ENCODE measurements at regions not wholly inside any gene's neighbourhood (a gene's known extent, or its start where the extent isn't known, plus 50 kb on each side); places are given as distances from the start of the nearest gene placed in this dataset.

DNA sequence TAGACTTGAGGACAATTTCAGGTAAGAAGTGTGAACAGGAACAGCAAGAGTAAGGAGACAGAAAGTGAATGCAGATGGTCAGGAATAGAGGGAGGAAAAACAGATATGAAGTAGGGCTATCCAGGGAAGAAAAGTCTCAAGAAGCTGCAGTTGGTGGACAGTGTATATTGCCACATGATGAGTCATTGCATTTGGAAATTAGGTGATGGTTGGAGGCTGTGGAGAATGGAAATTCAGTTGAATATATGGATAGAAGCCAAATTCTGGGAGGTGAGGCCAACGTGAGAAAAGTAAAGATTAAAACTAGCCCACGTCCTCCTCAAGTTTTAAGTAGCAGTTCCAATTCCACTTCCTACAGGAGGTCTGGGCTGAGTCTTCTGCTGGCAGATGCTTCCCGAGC is 158.4 kb downstream of the UBE2E3 start:
- Histone ChIP-seq H3K14ac (replicated peaks; ENCODE audit: low read depth, low read length) (no peak overlapping the region), H4K20me1 (ENCODE audit: insufficient read depth, low read length) (no peaks in the 10 kb centered on the region), H4K8ac (ENCODE audit: low read depth in 2 of 2, low read length in 2 of 2) (no peak overlapping the region), H3K27ac (ENCODE audit: insufficient read depth, low read length) (no peak overlapping the region), H2AFZ (replicated peaks; ENCODE audit: low read length, poor library complexity) (no peak overlapping the region), H2AK5ac (ENCODE audit: low read depth, low read length) (no peak overlapping the region), H2AK9ac (replicated peaks; ENCODE audit: low read depth, low read length, poor library complexity) (no peak overlapping the region), H3K79me1 (ENCODE audit: low read depth in 1 of 2, low read length in 2 of 2) (no peaks in the 10 kb centered on the region), H3K27me3 (ENCODE audit: control insufficient read depth, insufficient read depth, low read length) (no peaks in the 10 kb centered on the region), H3K9me3 (ENCODE audit: control insufficient read depth, insufficient read depth, low read length) (no peaks in the 10 kb centered on the region), H3K36me3 (ENCODE audit: control insufficient read depth, insufficient read depth, low read length) (no peaks in the 10 kb centered on the region), H3K4ac (ENCODE audit: low read depth, low read length) (no peak overlapping the region), H2BK5ac (ENCODE audit: low read depth, low read length, poor library complexity, severe bottlenecking) (no peak overlapping the region), H4K91ac (ENCODE audit: insufficient read depth, low read depth, low read length) (no peak overlapping the region), H3K18ac (ENCODE audit: low read depth, low read length) (no peak overlapping the region), H3K4me2 (ENCODE audit: low read depth, low read length) (no peak overlapping the region), H2BK15ac (ENCODE audit: low read depth, low read length) (no peak overlapping the region), H3K4me3 (ENCODE audit: insufficient read depth, low read depth, low read length) (no peak overlapping the region), H3K23ac (ENCODE audit: low read depth, low read length) (no peak overlapping the region), H2BK120ac (ENCODE audit: low read depth, low read length) (no peak overlapping the region), H3K9ac (ENCODE audit: low read depth, low read length) (no peak overlapping the region), H2BK20ac (ENCODE audit: low read depth, low read length) (no peak overlapping the region), H4K5ac (ENCODE audit: low read depth, low read length) (no peak overlapping the region), H3K56ac (ENCODE audit: extremely low read depth, insufficient read depth, low read length) (no peak overlapping the region), H3K9me1 (ENCODE audit: insufficient read depth, low read length) (no peaks in the 10 kb centered on the region), H3K4me1 (ENCODE audit: control insufficient read depth, insufficient read depth, low read length) (no peaks in the 10 kb centered on the region)
- WGBS, 2 experiments (ENCODE audit: extremely low coverage in 2 of 2, insufficient read length in 1 of 2), result no CpG with 5 or more reads among the region's 3 CpGs
- ChIA-PET CTCF (no interaction called here), POLR2A (ENCODE audit: unreplicated experiment) (no interaction called here)
- intact Hi-C loops (cut with micrococcal nuclease), result no loop called here
- TF ChIP-seq BHLHE40 (IDR thresholded peaks at IDR 0.05; ENCODE audit: low read depth, low read length) (no peak), RCOR1 (IDR thresholded peaks at IDR 0.05; ENCODE audit: insufficient replicate concordance, low read length) (no peak), RFX5 (IDR thresholded peaks at IDR 0.05; ENCODE audit: low read depth, low read length) (no peak), MAZ (IDR thresholded peaks at IDR 0.05; ENCODE audit: borderline replicate concordance, low read depth, low read length) (no peak), CEBPB (IDR thresholded peaks at IDR 0.05; ENCODE audit: low read depth, low read length) (peak; percentile 44; the same call in 1 of the 2 replicates), FOS (IDR thresholded peaks at IDR 0.05; ENCODE audit: low read depth, low read length) (0 out of 2 replicates have a peak, but pooled peaks have one; percentile 14)
- TF ChIP-seq, protein P1, sequence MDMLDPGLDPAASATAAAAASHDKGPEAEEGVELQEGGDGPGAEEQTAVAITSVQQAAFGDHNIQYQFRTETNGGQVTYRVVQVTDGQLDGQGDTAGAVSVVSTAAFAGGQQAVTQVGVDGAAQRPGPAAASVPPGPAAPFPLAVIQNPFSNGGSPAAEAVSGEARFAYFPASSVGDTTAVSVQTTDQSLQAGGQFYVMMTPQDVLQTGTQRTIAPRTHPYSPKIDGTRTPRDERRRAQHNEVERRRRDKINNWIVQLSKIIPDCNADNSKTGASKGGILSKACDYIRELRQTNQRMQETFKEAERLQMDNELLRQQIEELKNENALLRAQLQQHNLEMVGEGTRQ (IDR thresholded peaks at IDR 0.05; ENCODE audit: low read depth, low read length), result no peak
- TF ChIP-seq, protein P2, sequence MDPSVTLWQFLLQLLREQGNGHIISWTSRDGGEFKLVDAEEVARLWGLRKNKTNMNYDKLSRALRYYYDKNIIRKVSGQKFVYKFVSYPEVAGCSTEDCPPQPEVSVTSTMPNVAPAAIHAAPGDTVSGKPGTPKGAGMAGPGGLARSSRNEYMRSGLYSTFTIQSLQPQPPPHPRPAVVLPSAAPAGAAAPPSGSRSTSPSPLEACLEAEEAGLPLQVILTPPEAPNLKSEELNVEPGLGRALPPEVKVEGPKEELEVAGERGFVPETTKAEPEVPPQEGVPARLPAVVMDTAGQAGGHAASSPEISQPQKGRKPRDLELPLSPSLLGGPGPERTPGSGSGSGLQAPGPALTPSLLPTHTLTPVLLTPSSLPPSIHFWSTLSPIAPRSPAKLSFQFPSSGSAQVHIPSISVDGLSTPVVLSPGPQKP (IDR thresholded peaks at IDR 0.05; ENCODE audit: borderline replicate concordance, low read depth, low read length), result no peak
- ATAC-seq (ENCODE audit: low read depth), result no peak
- dilution Hi-C loops (cut with HindIII; ENCODE audit: low sequenced_read_pairs, unreplicated experiment), result no loop called here
- in situ Hi-C loops (cut with MboI; ENCODE audit: low sequenced_read_pairs), result no loop called here
- peak; percentile 17 for DNase-seq
- no TSS peak for BruUV-seq (replicated peaks)
